HG03354 (cell line): ENCODE measurements at regions not wholly inside any gene's neighbourhood (a gene's known extent, or its start where the extent isn't known, plus 50 kb on each side); places are given as distances from the start of the nearest gene placed in this dataset.

Experiments used
- ATAC-seq: cut with Tn5 transposase; IDR thresholded peaks from one replicate; pipeline ENCODE4 v1.9.1; 2021; ENCODE audit warnings: mild to moderate bottlenecking; ENCODE audit not compliant: unreplicated experiment, poor library complexity, severe bottlenecking

- ATAC-seq = no peak
These were observed 140.3 kb downstream of the CYP26B1 start for GRCh38 chr2:72007402-72007801.

DNA sequence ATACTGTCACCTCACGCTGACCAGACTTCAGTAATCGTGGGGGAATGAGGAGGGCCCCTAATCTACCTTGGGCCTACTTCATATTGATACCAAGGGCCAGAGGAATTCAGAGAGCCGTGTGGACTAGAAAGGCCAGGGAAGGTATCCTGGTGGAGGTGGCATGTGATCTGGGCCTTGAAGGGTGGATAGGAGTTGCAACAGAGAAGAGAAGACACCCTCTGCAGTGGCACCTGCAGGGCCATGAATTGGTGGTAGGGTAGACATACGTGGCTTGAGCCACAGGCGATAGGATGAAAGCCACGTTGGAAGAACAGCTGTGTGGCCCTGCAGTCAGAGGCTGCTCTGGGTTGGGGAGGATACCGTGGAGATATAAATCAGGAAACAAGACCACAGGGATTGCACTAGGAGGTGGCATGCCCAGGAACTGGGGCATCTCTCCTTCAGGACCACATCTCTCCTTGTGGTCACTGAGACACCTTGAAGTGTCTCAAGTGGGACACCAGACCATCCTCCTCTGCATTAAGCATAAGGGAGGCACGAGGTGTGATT, 141.4 kb downstream of the CYP26B1 start:
- ATAC-seq = no peak

DNA sequence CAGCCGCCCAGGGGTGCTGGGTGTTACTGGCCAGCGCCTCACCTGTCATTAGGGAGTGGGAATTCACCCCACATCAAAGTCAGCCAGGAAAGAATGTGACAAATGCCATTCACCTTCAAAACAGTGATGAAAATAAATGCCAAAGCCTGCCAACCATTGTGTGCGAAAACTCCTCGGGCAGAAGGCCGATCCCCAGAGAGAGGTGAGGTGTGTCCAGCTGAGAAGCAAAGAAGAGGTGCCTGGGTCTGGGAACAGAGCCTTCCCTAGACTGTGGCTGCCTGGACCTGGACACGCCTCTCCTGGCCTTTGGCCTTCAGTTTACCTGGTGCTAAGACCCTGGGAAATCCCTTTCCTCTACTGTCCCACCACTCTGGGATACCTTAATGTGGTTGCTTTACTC, 142.7 kb downstream of the CYP26B1 start:
- ATAC-seq = no peak

DNA sequence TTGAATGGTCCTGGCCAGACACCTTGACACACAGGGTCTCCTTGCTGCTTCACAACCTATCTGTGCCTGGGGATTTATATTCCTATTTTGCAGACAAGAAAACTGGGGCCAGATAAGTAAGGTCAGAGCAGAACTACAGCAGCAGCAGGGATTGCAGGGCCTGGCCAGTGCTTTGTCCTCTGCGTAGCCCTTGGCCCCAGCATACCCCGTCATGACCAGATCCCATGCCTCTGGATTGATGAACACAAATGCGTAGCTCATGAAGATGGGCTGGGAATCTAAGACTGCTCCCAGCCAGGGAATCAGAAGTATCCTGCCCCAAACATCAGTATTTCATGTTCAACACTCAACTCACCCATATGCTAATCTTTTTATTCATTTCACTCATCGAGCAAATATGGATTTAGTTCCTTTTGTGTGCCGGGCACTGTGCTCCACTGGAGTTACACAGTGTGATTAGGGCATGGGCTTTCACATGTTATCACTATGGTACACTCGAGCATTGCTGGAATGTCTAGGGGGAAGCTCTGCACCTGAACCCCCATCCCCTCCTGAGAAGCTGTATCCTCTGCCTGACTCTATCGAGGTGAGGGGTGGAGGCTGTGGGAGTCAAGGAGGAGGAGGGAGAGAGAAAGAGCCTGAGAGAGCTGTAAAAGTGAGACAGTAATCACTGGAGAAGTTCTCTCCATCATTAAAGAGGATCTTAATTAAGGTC, 143.3 kb downstream of the CYP26B1 start:
- no peak for ATAC-seq

DNA sequence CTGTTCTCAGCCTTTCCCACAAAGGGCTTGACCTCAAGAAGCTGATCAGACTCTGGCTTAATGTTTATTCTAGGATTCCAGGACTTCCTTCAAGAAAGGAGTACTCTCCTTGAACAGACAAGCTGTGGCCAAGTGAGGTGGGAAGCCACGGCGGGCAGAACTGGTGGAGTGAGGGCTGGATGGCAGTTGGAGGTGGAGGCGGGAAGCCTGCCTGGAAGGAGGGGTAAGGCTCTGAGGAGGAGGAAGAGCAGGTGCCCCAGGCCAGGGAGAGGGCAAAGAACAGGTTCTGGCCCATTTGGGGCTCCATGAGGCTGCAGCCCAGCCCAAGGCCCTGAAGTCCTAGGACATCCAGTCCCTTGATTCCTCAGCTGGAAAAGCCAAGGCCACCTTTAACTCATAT, 143.9 kb downstream of the CYP26B1 start:
- no peak for ATAC-seq

GRCh38 chr2:72003124-72003523, 144.5 kb downstream of the CYP26B1 start:
- no peak for ATAC-seq

DNA sequence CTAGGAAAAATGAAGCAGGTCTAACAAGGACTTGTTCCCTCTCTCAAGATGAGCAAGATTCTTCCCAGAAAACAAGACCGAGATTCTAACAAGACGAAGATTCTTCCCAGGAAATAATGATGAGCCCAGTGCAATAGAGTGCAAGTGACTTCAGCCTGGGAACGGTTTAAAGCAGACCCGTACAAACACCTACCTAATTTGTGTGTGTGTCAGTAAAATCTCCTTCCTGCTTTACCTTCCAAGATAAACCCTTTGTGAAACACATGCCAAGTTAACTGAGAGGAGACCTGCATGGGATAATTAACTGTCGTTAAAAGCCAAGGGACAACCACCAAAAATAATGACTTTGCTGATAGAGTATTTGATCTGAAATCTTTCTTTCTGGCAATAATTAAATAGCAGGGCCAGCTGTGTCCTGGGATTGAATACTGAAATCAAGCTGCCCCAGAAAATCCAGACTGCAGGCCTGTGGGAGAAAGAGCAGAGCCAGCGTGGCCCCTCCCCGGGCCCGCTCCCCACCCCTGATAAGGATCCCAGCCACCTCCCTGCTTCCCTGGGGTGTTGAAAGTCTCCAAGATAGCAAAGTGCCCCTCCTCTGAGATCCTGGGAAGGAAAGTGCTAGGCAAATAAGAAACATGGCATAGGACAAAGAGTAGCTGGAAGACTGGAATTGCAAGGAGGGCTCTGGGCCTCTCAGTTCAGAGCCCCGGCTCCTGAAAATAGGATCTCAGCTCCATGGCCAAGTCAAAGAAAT, 145.5 kb downstream of the CYP26B1 start:
- no peak for ATAC-seq

DNA sequence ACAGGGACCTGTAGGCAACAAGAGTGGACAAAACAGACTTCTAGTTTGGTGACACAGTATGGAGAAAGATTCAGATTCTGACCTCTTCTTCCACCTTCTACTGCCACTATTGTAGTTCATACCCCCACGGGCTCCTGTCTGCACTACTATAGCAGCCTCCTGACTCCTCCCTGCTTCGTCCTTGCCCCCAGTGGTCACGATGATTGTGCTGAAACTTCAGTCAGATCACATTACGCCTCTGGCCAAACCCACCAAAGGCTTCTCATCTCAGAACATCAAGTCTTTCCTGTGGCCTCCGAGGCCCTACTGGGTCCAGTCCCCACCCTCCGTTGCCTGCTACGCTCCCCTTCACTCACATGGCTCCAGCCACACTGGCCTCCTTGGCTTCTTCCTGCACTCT, 147.6 kb downstream of the CYP26B1 start:
- no peak for ATAC-seq

DNA sequence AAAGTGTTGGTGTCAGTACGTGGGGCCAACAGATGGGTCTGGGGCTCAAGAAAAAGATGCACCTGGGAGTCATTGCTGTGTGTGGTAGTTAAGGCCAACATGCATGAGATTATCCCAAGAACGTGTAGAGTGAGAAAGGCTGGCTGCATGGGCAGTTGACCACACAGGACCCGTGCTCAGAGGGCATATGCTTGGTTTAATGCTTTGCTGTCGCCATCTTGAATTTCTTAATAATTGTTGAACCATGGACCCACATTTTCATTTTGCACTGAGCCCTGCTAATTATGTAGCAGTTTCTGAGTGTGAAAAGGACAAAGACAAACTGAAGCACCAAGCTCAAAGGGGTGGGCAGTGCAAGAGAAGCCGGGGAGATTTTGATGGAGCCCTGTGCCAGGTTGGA, 148.1 kb downstream of the CYP26B1 start:
- no peak for ATAC-seq

- no peak for ATAC-seq
These were observed 149.8 kb downstream of the CYP26B1 start for GRCh38 chr2:71997843-71998242.

DNA sequence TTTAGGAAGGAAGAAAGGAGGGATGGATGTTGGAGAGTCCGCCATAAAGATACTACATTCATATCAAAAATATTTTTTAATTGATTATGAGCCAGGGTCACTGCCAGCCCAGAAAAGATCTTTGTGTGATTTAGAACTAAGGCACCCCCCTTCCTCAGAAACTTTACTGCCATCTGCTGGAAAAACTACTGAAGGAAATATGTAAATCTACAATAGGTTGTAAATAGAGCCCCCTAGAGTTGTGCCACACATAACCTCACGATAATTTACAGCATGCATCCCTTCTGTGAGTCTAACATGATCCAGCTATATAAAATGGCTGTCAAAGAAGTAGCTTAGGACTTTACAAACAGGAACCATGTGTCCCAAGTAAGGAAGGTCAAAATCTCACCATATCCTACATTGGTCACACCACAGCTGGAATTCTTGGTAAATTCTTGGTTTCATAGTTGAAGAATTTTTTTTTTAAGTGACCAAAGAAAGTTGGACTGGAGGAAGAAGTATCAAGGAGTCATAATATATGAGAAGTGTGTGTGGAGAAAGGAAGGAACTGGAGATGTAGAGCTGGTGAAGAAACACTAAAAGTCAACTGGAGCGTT, 152.5 kb downstream of the CYP26B1 start:
- no peak for ATAC-seq

DNA sequence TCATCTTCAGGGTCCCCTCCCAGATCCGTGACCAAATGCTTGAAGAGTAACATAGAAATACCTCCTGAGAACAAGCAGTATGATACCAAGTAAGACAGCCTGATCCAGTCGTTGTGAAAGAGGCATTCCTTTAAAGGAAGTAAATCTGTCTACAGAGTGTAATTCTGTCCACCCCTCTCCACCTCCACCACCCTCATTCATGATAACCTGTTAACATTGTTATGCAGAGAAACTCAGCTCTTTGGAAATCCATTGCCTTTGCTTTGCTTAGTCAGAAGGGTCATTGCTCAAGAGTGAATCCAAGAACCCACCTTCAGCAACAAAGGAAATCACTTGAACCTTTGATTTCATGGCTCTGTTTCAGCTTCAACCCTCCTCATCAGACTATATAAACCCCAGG, 155.6 kb downstream of the CYP26B1 start:
- no peak for ATAC-seq

GRCh38 chr2:71991397-71991796, 156.3 kb downstream of the CYP26B1 start:
- no peak for ATAC-seq

DNA sequence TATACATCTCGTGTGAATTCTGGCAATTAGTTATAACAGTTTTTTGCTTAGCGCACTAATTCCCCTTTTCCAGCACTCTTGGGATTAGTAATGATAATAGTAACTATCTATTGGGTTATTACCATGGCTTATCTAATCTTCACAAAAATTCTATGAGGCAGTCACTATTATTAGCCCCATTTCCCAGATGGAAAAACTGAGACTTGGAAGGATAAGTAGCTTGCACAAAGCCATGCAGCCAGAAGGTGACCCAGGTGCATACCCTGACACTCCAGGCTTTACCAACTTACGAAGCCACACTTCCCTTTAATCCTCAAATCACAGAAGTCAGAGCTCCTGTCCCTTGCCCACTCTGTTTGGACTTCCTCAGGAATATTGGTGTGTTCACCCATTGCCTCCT, 156.8 kb downstream of the CYP26B1 start:
- no peak for ATAC-seq

- ATAC-seq = no peak
These were observed 157.5 kb downstream of the CYP26B1 start for GRCh38 chr2:71990122-71990521.

DNA sequence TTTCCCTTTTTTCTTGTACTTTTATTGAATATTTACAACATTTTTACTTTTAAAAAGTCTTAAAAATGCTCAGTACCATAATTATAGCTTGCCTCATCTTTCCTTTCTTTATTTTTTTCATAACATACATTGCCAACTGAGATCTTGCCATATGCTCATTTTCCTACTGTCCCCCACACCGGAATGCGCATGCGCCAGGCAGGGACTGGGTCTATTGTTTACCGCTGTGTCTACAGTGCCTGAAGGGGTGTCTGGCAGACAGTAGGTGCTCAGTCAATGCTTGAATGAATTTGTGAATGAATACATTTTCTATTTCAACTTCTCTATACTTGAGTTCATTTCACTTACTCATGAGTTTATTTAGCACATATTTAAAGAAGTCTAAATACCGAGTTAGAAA, 158.0 kb downstream of the CYP26B1 start:
- ATAC-seq = no peak

DNA sequence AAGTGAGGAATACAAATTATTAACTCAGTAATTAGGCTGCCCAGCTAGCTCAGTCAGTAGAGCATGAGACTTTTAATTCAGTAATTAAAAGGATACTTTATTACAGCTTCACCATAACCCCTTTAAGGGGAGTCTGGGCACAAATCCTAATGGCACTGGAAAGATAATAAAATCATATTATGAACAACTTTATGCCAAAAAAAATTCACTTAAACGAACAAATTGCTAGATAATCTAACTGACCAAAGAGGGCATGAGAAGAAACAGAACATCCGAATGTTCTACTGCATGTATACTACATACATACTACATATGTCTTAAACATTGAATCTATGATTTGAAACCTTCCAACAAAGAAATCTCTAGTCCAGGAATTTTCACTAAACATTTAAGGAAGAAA, 159.5 kb downstream of the CYP26B1 start:
- ATAC-seq = no peak

DNA sequence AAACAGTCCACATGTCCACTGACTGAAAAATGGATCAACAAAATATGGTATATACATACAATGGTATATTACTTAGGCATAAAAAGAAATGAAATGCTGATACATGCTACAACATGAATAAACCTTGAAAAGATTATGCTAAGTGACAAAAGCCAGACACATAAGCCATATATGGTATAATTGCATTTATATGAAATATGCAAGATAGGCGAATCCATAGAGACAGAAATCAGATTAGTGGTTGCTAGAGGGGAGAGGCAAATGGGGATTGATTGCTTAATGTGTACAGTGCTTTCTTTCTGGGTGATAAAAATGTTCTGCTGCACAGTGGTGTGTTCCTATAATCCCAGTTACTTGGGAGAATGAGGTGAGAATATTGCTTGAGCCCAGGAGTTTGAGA, 171.0 kb downstream of the CYP26B1 start:
- no peak for ATAC-seq

DNA sequence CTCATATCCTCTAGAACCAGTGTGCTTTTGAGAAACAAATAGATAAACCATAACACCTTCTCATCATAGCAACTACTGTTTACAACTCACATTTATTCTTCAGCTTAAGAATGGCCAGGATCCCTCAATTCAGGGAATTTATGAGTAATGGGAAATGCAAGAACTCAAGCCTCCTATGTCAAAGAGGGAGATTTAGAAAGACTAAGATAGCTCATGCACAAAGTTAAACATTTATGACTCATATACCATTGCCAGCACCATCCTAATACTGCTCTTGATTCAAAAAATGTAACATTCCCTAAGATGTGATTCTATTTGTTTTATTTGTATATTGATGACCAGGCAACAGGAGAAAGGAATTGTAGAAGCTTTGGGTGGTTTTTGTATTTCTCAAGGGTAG, 172.8 kb downstream of the CYP26B1 start:
- no peak for ATAC-seq

- ATAC-seq = no peak
These were observed 176.2 kb downstream of the CYP26B1 start for GRCh38 chr2:71971493-71971892.

GRCh38 chr2:71965530-71965929, 182.1 kb downstream of the CYP26B1 start:
- ATAC-seq = no peak
